ENCODE measurements at regions not wholly inside any gene's neighbourhood (a gene's known extent, or its start where the extent isn't known, plus 50 kb on each side); places are given as distances from the start of the nearest gene placed in this dataset.

DNA sequence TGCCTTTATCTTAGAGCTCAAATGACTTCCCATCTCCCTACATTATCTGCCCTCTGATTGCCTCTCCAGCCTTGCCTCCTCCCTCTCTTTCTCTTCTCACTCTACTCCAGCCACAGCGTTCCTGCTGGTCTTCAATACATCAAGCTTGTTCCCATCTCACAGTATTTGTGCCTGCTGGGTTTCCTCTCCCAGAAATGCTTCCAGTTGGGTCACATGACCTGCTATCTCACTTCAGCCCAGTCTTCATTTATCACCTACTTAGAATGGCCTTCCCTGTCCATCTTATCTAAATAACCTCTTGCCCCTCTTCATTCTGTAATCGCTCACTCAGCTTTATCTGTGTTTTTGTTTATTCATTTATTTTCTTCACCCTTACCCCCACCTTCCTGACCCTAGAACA lies 61.8 kb upstream of the FAR1 start (continued):
- TF ChIP-seq, protein P1, sequence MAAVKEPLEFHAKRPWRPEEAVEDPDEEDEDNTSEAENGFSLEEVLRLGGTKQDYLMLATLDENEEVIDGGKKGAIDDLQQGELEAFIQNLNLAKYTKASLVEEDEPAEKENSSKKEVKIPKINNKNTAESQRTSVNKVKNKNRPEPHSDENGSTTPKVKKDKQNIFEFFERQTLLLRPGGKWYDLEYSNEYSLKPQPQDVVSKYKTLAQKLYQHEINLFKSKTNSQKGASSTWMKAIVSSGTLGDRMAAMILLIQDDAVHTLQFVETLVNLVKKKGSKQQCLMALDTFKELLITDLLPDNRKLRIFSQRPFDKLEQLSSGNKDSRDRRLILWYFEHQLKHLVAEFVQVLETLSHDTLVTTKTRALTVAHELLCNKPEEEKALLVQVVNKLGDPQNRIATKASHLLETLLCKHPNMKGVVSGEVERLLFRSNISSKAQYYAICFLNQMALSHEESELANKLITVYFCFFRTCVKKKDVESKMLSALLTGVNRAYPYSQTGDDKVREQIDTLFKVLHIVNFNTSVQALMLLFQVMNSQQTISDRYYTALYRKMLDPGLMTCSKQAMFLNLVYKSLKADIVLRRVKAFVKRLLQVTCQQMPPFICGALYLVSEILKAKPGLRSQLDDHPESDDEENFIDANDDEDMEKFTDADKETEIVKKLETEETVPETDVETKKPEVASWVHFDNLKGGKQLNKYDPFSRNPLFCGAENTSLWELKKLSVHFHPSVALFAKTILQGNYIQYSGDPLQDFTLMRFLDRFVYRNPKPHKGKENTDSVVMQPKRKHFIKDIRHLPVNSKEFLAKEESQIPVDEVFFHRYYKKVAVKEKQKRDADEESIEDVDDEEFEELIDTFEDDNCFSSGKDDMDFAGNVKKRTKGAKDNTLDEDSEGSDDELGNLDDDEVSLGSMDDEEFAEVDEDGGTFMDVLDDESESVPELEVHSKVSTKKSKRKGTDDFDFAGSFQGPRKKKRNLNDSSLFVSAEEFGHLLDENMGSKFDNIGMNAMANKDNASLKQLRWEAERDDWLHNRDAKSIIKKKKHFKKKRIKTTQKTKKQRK (IDR thresholded peaks at IDR 0.05; ENCODE audit: low read depth, low read length): no peak
- TF ChIP-seq BCL11A (IDR thresholded peaks at IDR 0.05; ENCODE audit: low read depth, low read length) (no peak), EGR1 (IDR thresholded peaks at IDR 0.05; ENCODE audit: borderline replicate concordance in 1 of 2, low read depth in 2 of 2, low read length in 2 of 2) (no peak), ZNF217 (IDR thresholded peaks at IDR 0.05) (no peak), DPF2 (IDR thresholded peaks at IDR 0.05) (no peak), SIN3A (IDR thresholded peaks at IDR 0.05; ENCODE audit: low read depth, low read length) (no peak), PML (IDR thresholded peaks at IDR 0.05; ENCODE audit: low read length) (no peak)
- TF ChIP-seq, protein P2, sequence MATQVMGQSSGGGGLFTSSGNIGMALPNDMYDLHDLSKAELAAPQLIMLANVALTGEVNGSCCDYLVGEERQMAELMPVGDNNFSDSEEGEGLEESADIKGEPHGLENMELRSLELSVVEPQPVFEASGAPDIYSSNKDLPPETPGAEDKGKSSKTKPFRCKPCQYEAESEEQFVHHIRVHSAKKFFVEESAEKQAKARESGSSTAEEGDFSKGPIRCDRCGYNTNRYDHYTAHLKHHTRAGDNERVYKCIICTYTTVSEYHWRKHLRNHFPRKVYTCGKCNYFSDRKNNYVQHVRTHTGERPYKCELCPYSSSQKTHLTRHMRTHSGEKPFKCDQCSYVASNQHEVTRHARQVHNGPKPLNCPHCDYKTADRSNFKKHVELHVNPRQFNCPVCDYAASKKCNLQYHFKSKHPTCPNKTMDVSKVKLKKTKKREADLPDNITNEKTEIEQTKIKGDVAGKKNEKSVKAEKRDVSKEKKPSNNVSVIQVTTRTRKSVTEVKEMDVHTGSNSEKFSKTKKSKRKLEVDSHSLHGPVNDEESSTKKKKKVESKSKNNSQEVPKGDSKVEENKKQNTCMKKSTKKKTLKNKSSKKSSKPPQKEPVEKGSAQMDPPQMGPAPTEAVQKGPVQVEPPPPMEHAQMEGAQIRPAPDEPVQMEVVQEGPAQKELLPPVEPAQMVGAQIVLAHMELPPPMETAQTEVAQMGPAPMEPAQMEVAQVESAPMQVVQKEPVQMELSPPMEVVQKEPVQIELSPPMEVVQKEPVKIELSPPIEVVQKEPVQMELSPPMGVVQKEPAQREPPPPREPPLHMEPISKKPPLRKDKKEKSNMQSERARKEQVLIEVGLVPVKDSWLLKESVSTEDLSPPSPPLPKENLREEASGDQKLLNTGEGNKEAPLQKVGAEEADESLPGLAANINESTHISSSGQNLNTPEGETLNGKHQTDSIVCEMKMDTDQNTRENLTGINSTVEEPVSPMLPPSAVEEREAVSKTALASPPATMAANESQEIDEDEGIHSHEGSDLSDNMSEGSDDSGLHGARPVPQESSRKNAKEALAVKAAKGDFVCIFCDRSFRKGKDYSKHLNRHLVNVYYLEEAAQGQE (IDR thresholded peaks at IDR 0.05; ENCODE audit: low read depth, low read length): no peak
